ENCODE measurements at regions not wholly inside any gene's neighbourhood (a gene's known extent, or its start where the extent isn't known, plus 50 kb on each side); places are given as distances from the start of the nearest gene placed in this dataset.
A peak's percentile ranks its signal among the peaks of the same experiment; 100 is the strongest.

DNA sequence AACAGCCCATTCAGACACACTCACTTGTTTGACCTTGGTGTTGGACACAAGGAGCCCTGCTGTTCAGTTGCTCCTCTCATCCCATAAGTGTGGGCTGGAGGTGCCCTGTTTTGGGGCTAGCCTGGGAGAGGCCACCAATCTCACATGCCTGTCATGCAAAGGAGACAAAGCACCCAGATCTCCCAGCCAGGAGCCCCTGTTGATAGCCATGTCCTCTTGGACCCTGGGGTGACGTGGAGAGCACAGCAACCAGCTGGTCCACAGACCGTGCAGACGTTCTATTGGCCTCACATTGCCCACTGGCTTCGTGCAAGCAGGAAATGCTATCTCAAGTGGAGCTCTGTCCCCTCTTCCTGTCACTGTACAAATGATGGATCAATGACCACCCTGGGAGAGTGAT lies 240.8 kb downstream of the RPS24 start:
- no peak for DNase-seq (ENCODE audit: low spot score)

DNA sequence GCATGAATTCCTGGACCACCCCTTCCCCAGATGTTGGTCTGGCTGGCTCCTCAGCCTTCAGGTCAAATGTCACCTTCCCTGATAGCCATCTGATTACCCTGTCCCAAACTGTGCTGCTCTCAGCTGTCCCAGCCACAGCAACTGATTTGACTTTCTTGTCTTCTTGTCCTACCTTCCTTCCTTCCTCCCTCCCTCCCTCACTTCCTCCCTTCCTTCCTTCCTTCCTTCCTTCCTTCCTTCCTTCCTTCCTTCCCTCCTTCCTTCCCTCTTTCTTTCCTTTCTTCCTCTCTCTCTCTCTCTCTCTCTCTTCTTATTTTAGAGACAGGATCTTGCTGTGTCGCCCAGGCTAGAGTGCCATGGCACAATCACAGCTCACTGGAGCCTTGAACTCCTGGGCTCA lies 242.5 kb downstream of the RPS24 start:
- no peak for DNase-seq (ENCODE audit: low spot score)

DNA sequence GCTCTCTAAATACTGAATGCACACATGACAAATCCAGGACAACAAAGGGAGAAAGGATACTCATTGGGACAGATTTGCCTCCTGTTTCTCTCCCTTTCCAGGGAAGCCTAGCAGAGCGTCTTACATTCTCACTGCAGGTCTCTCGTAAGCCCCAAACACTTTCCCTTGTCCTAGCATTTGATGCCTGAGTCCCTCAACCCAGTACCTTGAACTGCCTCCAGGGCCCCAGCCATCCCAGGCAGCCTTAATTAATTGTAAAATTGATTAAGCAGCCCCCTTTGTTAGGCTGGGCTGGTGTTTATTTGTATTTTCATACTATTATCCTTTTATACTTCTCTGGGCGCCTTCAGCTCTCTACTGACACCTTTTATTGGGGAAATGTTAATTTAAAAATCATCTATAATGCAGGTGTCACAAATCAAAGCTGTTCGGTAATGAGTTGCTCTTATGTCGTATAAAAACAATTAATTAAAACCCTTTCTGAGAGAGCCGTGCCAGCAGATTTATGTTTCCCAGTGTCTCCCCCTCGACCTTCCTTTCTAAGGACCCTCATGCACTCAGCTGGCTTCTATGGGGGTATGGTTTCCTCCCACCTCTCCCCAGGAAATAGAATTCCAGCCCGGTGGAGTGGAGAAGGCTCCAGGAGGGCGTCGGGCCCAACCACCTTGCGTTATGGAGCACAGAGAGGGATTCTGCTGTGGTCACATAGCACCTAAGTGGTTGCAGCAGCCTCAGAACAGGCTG lies 243.8 kb downstream of the RPS24 start:
- DNase-seq (ENCODE audit: low spot score), result no peak

DNA sequence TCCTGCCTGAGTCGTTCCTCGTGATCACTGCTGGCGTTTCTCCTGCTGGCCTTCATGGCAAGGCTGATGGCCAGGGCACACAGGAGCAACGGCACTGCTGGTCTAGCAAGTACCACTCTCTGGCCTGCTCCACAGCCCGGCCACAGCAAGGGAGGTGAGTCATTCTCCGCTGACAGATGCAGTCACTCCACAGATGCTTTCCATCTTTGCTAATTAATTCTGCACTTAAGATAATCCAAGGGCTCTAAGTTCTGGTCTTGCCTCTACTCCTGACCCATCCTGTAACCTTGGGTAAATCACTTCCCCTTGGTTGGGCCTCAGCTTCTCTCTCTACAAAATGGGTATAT lies 244.4 kb downstream of the RPS24 start:
- peak; percentile 30 for DNase-seq (ENCODE audit: low spot score)

DNA sequence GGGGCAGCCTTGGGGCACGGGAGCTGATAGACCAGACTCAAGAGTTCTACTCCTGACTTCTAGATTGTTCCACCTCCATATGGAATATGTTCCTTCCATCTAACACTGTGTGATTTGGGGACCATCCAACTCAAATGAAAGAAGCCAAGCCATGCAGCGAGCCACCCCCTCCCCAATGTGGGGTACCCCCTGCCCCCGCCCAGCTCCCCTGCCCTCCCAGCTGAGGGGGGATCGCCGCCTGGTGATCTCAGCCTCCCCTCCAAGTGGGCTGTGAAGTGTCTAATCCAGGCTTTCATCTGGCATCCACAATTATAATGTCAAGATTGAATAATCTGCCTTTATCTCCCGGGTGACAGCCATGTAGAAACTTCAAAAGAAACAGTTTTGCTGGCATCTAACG lies 246.1 kb downstream of the RPS24 start:
- DNase-seq (ENCODE audit: low spot score), result no peak

DNA sequence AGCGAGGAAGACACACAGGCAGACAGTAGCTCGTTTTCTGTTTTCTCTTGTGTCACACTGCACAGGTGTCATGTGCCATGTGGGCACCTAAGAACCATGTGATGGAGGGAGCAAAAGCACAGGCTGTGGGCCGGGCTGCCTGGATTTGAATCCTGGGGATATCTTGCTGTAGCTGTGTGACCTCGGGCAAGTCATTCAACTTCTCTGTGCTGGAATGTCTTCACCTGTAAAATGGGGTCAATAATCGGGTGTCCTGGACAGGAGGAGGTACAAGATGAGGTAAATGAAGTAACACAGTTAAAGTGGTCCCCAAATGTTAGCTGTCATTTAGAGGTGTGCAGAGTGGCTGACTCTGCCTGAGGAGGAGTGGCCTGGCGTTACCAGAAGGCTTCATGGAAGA lies 246.9 kb downstream of the RPS24 start:
- no peak for DNase-seq (ENCODE audit: low spot score)

DNA sequence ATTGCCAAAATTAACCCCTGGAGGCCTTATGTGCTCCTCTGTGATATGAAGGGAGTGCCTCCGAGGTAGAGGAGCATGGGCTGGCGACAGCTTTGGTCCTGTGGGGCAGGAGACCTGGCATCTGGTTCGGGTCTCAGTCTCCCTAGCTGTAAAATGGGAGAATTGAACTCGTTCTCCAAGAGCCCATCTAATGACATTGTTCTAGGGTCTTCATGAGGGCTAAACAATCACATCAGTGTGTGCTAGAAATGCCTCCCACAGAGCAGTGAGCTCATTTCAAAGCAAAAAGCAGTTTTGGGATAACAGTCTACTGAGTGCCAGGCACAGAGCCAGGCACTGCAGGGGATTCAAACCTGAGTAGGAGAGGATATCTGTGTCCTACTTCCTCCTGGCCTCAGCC lies 248.0 kb downstream of the RPS24 start:
- DNase-seq (ENCODE audit: low spot score), result no peak

DNA sequence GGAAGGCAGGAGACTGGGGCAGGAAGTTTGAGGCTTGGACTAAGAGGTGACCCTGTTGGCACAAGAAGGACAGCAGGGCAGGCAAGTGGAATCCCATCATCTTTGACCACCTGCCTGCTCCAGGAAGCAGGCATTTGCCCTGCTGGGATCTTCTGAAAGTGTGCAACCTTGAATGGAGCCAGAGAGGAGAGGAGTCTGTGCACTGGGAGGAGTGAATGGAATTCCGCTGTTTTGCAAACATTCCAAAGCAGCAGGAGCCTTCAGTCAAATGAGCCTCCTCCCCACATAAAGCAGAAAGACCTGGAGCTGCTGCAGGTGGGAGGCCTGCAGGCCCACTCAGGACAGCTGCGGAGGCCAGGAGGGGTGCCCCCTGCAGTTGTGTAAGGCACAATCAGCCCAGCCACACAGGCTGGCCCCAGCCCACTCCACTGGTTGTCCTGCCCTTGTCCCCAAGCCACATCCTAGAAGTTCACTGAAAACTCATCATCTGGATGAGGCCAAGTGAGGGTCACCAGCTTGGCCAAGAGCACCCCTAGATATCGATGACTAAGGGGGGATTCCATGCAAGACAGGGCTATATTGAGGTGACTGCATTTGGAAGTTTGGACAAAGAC lies 249.5 kb downstream of the RPS24 start:
- no peak for DNase-seq (ENCODE audit: low spot score)

DNA sequence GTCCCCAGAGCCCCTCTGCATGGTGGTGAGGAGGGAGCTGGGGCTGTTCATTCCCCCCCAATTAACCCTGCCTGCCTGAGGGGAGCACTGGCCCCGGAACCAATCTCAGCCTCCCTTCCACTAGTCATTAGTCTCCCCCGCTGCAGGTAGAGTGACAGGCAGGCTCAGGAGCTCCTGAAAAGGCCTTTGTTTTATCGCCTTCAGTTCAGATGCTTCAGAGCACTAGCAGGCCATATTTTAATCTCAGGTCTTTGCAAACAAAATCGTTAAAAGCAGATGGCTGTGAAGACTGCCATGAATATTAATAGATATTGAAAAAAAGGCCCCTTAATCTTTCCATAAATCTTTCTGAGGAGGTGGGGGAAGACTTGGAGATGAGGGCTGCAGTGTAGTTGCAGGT lies 250.7 kb downstream of the RPS24 start:
- DNase-seq (ENCODE audit: low spot score), result no peak

DNA sequence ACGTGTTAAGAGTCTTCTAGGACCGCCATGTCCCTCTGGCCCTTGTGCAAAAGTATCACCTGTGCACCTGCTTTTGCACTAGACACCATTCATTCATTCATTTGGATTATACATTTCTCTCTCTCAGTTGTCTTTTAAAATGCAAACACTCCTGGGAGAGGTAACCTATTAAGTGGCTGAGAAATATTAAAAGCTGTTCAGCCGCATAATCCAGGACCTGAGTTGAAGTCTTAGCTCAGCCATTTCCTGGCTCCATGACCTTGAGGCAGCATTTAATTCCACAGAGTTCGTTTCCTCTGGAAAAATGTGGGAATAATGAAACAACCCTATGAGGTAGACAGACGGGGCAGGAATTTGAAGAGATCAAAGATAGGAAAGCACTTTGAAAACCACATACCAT lies 251.6 kb downstream of the RPS24 start:
- no peak for DNase-seq (ENCODE audit: low spot score)

DNA sequence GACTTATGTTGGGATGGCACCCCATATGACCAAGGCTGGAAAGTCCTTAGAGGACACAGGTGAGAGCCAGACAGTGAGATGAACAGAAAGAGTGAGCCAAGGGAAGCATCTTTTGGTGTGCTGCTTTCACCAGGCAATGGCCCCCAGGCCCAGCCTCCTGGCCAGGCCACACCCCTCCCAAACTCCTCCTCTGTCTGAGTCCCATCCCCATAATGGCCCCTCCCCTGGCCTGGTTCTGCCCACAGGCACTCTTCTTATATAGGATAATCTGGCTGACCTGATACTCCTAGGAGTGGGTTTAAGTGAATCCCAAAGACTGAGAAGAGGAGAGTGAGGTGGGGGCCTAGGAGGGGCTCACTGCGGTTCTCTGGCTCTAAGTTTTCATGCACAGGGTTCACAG lies 252.5 kb downstream of the RPS24 start:
- no peak for DNase-seq (ENCODE audit: low spot score)

DNA sequence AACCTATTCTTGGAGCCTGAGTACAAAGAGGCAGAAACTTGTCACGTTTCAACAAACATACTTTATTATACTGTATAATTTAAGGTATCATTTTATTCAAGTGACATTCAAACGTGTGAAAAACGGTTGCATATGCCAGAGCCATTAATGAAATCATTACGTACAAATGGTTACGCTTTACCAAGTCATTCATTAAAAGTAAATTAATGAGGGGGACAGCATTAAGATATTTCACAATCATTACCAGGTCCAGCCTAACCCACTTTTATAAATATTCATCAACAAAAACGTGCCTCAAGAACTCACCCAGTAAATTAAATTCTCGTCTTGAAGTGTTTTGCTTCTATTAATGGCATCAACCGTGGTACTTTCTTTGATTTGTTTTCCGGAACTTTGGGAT lies 253.0 kb downstream of the RPS24 start:
- no peak for DNase-seq (ENCODE audit: low spot score)

DNA sequence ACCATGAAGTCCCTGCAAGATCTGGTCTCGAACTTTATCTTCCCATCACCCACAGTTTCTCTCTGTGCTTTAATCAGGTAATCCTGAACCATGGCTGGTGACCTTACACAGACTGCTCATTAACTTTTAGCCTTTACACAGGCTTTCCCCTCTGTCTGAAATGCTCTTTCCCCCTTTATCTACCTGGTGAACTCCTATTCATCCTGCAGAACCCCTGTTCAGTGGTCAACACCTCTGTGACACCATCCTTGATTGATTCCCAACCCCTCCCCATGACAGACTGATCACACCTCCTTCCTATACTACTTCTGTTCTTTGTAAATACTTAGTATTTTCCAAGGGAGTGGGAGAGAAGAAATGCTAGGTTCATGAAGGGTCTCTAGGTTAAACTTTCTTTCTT lies 254.0 kb downstream of the RPS24 start:
- no peak for DNase-seq (ENCODE audit: low spot score)

DNA sequence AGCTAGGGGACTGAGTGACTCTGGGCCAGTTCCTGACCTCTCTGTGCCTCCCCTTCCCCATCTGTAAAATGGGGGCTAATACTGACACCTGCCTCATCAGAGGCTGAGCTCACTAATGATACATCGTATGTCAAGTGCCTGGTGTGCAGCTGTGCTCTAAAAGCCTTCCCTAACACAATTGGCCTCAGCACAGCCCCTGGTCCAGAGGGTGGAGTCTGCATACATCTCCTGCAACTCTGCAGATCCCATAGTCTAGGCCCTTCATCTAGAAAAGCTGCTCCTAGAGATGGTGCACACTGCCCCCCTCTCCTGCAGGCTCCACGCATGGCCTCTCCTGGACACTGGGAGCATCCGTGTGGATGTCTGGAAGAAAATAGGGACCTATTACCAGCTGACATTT lies 255.0 kb downstream of the RPS24 start:
- DNase-seq (ENCODE audit: low spot score), result no peak

DNA sequence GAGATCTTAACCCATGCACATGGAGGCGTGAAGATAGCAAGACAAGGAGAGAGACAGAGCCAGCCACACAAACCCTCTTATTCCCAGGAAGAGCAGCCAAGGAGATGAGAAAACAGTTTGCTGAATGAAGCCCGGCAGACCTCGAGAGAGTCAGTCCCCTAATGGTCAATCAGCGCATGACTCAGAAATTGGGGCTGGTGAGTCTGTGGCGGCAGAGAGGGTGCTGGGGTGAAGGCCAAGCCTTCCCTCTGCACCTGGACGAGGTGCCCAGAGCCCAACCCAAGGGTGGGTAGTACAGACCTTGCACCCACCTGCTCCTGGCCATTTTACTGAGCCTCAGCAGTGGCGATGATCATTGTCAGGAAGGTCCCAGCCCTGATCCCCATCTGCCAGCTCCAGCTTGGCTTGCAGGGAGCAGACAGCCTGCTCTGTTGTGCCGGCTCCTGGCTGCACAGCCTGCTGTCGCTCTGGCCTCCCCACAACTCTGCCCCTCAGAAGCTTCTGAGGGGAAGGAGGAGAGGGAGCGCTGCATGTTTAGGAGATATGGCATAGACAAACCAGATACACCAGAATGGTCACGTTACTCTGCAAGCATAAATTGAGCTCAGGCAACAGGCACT lies 256.6 kb downstream of the RPS24 start:
- no peak for DNase-seq (ENCODE audit: low spot score)

DNA sequence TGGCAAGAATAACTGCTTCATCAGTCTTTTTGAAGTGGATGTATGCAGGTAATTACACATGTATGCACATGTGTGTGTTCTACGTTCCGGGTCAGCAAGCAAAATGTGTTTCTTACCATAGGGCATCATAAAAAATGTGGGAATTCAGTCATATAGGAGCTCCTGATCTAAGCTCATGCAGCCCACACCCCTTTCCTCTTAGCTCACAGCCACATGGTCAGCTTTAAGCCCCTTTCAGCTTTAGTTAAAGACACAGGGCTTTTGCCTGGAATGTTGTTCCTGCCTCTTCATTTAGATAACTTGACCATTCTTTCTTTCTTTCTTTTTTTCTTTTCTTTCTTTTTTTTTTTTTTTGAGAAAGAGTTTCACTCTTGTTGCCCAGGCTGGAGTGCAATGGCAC lies 258.1 kb downstream of the RPS24 start:
- no peak for DNase-seq (ENCODE audit: low spot score)

DNA sequence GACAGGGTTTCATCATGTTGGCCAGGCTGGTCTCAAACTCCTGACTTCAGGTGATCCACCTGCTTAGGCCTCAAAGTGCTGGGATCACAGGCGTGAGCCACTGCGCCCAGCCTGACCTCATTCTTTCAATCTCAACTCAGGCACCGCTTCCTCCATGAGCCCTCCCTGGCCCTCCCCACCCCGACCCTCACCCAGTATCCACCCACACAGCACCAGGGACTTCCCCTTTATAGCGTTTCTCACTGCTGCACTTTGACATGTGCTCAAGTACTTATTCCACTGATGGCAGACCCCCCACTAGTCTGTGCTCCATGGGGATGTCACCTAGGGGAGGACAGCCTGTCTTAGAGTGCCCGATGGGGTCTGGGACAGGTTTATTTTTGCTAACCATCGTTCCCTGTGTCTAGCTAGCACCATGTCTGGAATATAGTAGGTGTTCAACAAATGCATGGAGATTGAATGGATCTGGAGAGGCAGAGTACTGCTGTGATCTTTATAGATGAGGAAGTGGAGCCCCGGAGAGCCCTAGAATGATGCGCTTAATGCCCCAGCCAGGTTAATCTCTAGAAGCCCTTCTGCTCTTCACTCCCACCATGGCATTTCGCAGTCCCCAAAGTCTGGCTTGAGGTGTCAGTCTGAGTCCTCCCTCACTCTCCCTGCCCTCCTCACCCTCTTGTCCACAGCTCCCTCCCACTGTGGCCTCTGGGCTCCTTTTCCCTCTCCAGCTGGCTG lies 258.8 kb downstream of the RPS24 start:
- no peak for DNase-seq (ENCODE audit: low spot score)

DNA sequence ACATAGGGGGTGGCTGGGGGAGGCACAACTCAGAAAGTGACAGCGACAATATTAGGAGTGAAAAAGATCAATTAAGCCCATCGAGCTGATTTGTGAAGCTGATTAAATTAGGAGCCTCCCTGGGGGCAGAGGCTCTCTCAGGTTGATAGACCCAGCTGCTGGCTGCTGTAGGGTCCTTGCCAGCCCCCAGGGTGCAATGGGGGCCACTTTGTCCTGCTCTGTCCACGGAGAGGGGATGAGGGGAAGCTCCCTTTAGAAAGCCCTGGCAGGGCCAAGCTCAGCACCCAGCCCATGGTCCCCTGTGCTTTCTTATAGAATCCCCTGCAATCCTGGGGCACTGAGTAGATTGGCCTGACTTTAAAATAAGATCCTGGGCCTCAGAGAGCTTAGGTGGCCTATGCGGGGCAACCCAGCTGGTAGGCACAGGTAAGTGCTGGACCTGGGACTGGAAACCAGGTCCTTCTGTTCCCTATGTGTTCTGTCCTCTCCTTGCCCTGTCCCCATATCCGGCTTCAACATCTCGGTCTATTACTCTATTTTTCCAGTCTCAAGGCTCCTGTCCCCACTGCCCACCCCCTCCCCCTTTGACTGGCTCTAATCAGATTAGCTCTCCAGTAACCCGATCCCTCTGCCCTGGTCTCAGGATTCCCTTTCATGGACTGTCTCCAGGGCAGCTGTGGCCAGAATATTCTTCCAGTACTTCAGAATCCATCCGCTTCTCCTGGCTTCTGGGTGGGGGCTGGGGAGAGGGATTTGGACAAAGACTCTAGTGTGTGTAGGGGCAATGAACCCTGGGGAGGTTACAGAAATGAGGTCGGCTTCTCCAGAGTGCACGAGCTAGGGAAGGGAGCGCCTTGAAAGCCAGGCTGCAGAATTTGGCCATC lies 259.6 kb downstream of the RPS24 start:
- DNase-seq (ENCODE audit: low spot score), result no peak

DNA sequence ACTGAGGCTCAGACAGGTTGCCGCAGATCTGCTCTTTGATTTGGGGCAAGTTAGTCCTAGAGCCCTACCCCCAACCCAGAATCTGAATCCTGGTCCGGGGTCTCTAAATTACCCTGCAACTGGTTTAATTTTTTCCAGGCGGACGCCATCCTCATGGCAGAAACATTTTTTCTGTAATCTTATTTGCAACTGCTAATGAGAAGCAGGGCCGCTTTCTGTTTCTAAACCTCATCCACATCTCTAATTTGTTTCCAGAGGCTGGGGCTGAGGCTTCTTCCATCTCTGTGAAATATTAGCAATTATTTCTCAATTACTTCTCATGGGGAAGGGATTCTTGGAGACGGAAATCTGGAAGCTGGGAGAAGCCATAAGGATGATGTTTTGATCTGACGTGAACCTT lies 261.6 kb downstream of the RPS24 start:
- DNase-seq (ENCODE audit: low spot score), result no peak

DNA sequence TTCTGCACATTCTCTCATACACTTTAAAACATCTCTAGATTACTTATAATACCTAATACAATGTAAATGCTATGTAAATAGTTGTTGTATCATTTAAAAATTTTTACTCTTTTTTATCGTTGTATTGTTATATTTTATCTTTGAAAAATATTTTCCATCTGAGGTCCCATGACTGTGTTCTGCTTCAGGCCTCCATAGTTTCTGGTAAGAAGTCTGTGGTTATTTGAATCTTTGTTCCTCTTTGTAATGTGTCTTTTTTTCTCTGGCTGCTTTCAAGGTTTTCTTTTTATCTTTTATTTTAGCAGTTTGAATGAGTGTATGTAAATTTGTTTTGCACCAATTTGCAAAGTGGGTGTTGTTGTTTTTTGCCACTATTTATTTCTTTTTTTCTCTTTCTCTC lies 263.1 kb downstream of the RPS24 start:
- DNase-seq (ENCODE audit: low spot score), result no peak

DNA sequence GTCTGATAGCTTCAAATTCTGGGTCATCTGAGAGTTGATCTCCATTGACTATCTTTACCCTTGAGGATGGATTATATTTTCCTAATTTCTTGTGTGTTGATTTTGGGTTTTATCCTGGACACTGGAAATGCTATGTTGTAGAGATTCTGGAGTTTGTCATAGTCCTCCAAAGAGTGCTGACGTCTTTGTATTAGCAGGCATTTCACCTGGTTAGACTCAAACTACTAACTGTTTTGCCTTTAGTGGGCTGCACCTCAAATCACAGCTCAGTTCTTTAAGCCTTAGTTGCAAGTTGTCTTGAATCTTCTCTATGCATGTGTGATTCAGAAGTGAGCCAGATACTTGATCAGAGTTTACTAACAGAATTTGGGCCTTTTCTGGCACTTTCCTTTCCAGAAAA lies 264.3 kb downstream of the RPS24 start:
- no peak for DNase-seq (ENCODE audit: low spot score)

DNA sequence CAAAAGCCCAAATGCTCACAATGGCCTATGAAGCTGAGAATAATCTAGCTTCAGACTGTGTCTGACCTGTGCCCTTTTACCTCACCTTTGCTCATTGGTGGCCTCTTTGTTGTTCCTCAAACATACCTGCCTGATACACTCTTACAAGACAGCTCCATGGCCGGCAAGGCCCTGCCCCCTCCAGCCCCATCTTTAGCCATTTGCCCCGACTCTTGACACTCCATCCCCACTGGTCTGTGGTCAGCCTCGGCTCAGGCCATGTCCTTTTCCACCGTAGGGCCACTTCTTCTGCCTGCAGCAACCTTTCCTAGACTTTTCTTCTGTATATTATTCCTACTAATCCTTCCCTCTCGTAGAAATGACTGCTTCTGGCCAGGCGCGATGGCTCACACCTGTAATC lies 265.2 kb downstream of the RPS24 start:
- no peak for DNase-seq (ENCODE audit: low spot score)
